ENCODE measurements at regions not wholly inside any gene's neighbourhood (a gene's known extent, or its start where the extent isn't known, plus 50 kb on each side); places are given as distances from the start of the nearest gene placed in this dataset.

GRCh38 chr2:425243-425642, 137.4 kb upstream of the ALKAL2 start:
- DNase-seq, result no peak

- no peak for DNase-seq
Observed at GRCh38 chr2:424306-425171, 136.6 kb upstream of the ALKAL2 start.

- no peak for DNase-seq
Observed at GRCh38 chr2:423479-423878, 135.6 kb upstream of the ALKAL2 start.

- no peak for DNase-seq
Observed at GRCh38 chr2:422676-423435, 135.0 kb upstream of the ALKAL2 start.

- DNase-seq, result no peak
Observed at GRCh38 chr2:421406-421805, 133.5 kb upstream of the ALKAL2 start.

DNA sequence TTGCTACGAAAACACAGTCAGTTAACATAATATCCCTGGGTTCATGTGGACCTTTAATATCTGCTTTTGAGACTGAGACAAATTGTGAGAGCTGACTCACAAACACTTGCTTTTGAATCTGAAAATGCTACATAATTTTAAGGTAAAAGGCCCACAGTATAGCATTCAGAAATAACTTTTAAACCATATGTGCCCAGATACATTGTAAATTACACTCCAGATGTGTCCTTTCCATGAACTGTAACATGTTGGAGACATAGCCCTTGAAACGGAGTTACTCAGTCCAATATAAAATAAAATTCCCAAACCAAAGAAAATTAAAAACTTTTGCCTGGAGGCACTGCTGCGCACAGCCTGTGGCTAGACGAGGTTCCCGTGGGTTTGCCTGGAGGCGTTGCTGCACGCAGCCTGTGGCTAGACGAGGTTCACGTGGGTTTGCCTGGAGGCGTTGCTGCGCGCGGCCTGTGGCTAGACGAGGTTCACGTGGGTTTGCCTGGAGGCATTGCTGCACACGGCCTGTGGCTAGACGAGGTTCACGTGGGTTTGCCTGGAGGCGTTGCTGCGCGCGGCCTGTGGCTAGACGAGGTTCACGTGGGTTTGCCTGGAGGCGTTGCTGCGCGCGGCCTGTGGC, 131.9 kb upstream of the ALKAL2 start:
- DNase-seq, result no peak

DNA sequence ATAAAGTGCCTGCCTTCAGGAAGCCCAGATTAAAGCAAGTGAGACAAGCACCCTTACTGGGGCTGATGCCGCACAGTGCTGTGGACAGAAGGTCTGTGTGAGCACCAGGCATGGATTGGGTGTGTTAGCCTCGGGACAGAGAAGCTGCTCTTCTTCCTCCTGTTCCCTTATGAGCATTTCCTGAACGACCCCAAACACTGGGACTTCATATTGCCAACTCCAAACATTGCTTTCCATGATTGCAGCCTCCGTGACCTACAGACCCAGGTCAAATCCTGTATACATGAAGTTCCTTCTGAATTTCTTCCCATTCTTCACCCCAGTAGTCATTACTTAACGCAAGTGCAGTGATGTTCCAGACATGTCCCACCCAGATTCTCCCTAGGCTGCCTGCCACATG, 129.8 kb upstream of the ALKAL2 start:
- DNase-seq, result no peak

GRCh38 chr2:417006-417405, 129.1 kb upstream of the ALKAL2 start:
- no peak for DNase-seq

DNA sequence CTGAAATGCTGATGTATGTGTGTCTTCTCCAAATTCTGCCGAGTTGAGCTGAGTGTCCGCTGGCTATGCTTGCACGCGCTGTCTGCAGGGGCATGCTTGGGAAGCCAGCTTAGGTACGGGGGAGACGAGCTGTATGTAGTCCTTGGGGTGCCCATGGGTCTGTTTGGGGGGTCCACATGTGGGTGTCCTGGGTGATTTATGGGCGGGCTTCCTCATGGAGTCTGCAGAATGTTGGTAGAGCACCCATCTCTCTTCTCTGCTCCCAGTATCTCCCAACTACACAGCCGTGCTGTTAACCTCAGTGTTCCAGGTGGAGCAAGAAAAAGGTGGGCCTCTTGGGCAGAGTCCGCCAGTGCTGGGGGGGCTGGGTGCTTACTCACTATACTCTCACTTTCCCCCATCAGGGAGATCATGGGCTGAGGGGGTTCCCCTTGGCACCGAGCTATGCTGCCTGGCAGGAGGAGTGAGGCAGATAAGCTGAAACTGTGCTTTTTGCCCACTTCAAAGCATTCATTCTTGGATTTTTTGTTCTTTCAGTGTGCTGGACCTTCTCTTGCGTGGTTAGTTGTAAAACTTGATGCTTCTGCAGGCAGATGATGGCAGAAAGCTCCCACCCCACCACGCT, 128.2 kb upstream of the ALKAL2 start:
- no peak for DNase-seq

DNA sequence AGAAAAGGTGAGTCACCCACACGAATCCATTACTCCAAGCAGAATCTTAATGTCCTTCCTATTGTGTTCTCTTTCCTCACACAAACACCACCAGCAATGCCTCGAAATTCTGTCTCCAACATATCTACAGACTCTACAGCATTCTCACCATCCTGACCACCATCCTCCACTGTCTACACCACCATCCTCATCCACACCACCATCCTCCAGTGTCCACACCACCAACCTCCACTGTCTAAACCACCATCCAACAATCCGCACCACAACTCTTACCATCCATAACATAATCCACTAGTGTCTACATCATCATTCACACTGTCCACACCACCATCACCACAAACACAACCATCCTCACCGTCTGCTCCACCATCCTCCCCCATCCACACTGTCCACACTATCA, 121.6 kb upstream of the ALKAL2 start:
- DNase-seq, result no peak

DNA sequence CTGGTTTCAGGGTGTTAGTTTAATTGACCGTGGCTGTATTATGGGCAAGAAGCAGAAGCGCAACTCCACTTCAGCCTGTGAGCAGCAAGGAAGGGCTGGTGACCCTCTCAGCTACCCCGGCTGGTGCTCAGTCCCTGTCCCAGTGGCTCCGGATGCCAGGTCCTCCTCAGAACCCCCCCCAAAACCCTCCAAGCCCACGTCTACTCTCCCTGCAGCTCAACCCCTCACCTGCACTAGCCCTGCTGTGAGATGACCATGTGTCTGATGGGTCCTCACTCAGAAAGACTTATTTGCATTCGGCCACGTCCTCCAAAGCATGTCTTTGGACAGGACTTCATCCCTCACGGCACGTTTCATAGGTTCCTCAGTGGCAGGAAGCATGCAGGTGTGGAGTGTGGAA, 119.7 kb upstream of the ALKAL2 start:
- DNase-seq, result no peak

DNA sequence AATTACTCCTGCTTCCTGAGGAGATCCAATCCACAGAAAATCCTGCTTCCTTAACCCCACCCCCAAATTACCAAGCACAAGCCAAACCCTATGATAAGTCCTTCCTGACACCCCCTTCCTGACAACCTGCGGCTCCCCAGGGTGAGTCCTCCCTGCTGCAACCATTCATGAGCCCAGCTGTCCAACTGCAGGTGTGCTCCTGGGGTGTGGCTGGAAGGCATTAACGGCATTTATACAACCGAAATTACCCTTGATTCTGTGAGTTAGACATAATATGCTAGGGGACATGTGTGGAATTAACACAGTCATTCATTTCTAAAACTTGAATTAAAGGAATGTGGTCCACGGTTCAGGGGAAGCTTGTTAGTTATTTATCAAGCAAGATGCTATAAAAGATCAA, 119.0 kb upstream of the ALKAL2 start:
- DNase-seq, result no peak

- no peak for DNase-seq
Observed at GRCh38 chr2:406231-406630, 118.3 kb upstream of the ALKAL2 start.

DNA sequence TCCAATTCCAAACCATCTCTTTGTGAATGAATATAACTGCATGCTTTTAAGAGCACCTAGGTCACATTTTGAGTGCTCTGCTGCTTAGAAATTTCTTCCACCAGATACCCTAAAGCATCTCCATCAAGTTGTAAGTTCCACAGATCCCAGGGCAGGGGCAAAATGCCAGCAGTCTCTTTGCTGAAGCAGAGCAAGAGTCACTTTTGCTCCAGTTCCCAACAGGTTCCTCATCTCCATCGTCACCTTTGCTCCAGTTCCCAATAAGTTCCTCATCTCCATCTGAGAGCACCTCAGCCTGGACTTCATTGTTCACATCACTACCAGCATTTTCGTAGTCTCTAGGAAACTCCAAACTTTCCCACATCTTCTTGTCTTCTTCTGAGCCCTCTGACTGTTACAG, 116.7 kb upstream of the ALKAL2 start:
- no peak for DNase-seq

DNA sequence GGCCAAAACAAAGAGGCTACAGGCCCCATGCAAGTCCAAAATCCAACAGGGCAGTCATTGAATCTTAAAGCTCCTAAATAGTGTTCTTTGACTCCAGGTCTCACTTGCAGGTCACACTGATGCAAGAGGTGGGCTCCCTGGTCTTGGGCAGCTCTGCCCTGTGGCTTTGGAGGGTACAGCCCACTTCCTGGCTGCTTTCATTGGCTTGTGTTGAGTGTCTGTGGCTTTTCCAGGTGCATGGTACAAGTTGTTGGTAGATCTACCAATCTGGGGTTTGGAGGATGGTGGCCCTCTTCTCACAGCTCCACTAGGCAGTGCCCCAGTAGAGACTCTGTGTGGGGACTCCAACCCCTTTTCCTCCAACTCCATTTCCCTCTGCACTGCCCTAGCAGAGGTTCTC, 115.8 kb upstream of the ALKAL2 start:
- no peak for DNase-seq

GRCh38 chr2:402721-403120, 114.8 kb upstream of the ALKAL2 start:
- DNase-seq, result no peak

DNA sequence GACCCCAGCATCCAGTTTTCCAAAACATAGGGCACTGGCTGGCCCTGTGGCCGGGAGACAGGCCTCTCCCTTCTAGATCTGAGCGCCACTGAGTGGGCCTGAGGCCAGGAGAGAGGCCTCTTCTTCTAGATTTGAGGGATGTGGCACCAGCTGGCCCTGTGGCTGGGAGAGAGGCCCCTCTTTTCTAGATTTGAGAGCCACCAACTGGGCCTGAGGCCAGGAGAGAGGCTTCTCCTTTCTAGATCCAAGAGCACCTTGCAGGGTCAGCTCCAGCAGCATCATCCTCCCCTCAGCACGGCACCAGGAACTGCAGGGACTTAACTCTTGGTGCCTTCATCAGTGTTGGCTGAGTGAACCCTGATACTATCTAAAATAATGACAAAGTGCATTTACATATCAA, 114.3 kb upstream of the ALKAL2 start:
- no peak for DNase-seq

DNA sequence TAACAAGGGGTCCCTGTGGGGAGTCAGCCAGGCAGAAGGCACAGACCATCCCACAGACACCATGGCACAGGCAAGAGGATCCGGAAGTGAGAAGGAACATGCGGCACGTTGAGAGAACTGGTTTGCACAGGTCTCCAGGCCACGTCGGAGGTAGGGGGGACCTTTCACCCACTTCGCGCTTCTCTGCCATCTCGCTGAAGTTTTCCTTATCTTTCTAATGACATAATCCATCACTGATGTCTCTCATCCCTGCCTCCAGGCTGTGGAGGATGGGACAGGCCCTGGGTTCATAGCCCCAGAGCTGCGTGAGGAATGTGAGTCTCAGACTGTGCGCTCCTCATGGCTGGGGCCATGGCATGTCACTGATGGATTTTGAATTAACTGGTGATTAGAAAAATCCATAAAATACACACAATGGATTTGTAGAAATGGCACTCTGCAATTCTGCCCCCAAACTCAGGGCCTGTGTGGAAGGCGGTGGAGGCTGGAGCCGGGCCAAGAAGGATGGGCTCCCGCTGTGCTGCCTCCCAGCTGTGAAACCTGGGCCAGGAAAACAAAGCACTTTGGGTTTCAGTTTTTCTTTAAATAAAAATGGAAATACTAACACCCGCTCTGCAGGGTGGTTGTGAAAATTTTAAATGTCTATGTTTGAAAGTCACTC, 113.3 kb upstream of the ALKAL2 start:
- DNase-seq, result no peak

DNA sequence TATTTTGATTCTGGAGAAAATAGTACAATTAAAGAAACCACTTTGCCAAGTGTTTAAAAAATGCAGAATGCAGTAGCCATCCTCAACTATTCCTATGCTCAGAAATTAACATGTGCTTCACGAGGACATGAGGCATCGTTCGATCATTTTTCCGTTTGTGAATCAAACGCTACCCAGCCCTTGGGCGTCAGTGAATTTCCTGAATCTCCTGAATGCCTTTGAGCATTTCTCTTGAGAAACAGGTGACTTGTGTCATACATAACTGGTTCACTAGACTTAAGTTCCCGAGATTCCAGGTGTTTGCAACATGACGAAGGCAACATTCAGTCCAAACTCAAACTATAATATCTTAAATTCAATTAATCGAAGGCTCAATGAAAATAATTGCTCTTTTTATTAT, 110.0 kb upstream of the ALKAL2 start:
- DNase-seq, result no peak

GRCh38 chr2:397521-397920, 109.6 kb upstream of the ALKAL2 start:
- DNase-seq, result no peak

- no peak for DNase-seq
Observed at GRCh38 chr2:396903-397302, 109.0 kb upstream of the ALKAL2 start.

- DNase-seq, result no peak
Observed at GRCh38 chr2:395886-396285, 108.0 kb upstream of the ALKAL2 start.
